Spleen (tissue), 11 donors: ENCODE measurements at regions not wholly inside any gene's neighbourhood (a gene's known extent, or its start where the extent isn't known, plus 50 kb on each side); places are given as distances from the start of the nearest gene placed in this dataset.

Experiments
- DNase-seq: peaks from one replicate; pipeline ENCODE4 v3.0.0-alpha.2; 2020
- H3K27ac ChIP-seq, 8 donors: fragments of 200-600 bp; sonication (generic) in 7 of 8; 1 replicate in 4 of 8; 2 replicates in 4 of 8; pipeline versions ENCODE4 v1.5.0 to v1.8.0; 2016 to 2021; ENCODE audit warnings: inconsistent platforms in 4 of 8, mild to moderate bottlenecking in 4 of 8, moderate library complexity in 1 of 8
- H3K27me3 ChIP-seq, 7 donors: fragments of 200-600 bp; sonication (generic) in 6 of 7; replicated peaks in 1 of 7; 1 replicate in 4 of 7; 2 replicates in 3 of 7; pipeline versions ENCODE4 v1.5.0 to v1.8.0; 2016 to 2021; ENCODE audit warnings: inconsistent platforms in 3 of 7, mild to moderate bottlenecking in 1 of 7
- H3K36me3 ChIP-seq, 6 donors: fragments of 200-600 bp; sonication (generic) in 5 of 6; 1 replicate in 4 of 6; 2 replicates in 2 of 6; pipeline versions ENCODE4 v1.5.0 to v1.8.0; 2016 to 2021; ENCODE audit warnings: inconsistent platforms in 2 of 6
- H3K4me1 ChIP-seq, 6 donors: fragments of 200-600 bp; sonication (generic) in 5 of 6; 1 replicate in 3 of 6; 2 replicates in 3 of 6; pipeline versions ENCODE4 v1.5.0 to v1.8.0; 2016 to 2021; ENCODE audit warnings: inconsistent platforms in 3 of 6
- H3K4me3 ChIP-seq, 8 donors: fragments of 200-600 bp; sonication (generic) in 7 of 8; 1 replicate in 4 of 8; 2 replicates in 4 of 8; pipeline versions ENCODE4 v1.5.0 to v1.8.0; 2016 to 2021; ENCODE audit warnings: inconsistent platforms in 4 of 8, mild to moderate bottlenecking in 4 of 8, moderate library complexity in 2 of 8
- H3K9me3 ChIP-seq, 8 donors: fragments of 200-600 bp; sonication (generic) in 7 of 8; 1 replicate in 4 of 8; 2 replicates in 4 of 8; pipeline versions ENCODE4 v1.5.0 to v1.8.0; 2016 to 2021; ENCODE audit warnings: inconsistent platforms in 4 of 8
- POLR2A ChIP-seq, 3 donors: fragments of 450-650 bp; IDR thresholded peaks; one replicate each; pipeline ENCODE4 v1.5.1; 2017; ENCODE audit warnings: antibody characterized with exemption in 3 of 3, mild to moderate bottlenecking in 1 of 3
- POLR2AphosphoS5 ChIP-seq, 3 donors: sonication (generic); formaldehyde crosslinking; IDR thresholded peaks; one replicate each; pipeline ENCODE4 v1.5.1; 2017; ENCODE audit warnings: antibody characterized with exemption in 3 of 3
- WGBS, 5 donors: extraction: QIAGEN DNeasy Blood & Tissue Kit in 3 of 5; methylation state at CpG; one replicate each; pipeline versions ENCODE4 v1.1.5 to v1.1.7; 2013 to 2018; 5-methylcytosine and 5-hydroxymethylcytosine counted together
- intact Hi-C: fragments of 100-400 bp; cut with DNase I; formaldehyde crosslinking; loops from one replicate; pipeline ENCODE4 v1.15.0; 2023; ENCODE audit warnings: low total_unique reads
- TF ChIP-seq, protein P1 (sequence below), 11 experiments: fragments of 200-600 bp in 7 of 11; fragments of 450-650 bp in 4 of 11; sonication (generic) in 4 of 11; IDR thresholded peaks in 8 of 11; conservative IDR thresholded peaks in 3 of 11; 1 replicate in 7 of 11; 2 replicates in 4 of 11; pipeline versions ENCODE4 v1.4.0 to v1.8.0; 2016 to 2021; ENCODE audit warnings: antibody characterized with exemption in 11 of 11, inconsistent platforms in 4 of 11, mild to moderate bottlenecking in 1 of 11
- donor health status: healthy with polysubstance abuse.
- donor health status: DM: no; HTN: no; CAD: no; lungs with moderate emphysema.
- donor health status: DM: no; HTN: no; CAD: no.
- donor health status: Bipolar disorder and iron deficiency.
- donor health status: healthy.
- donor health status: DM: no; HTN: no; CAD: no.
- donor health status: DM: yes; HTN: yes; CAD: no.

DNA sequence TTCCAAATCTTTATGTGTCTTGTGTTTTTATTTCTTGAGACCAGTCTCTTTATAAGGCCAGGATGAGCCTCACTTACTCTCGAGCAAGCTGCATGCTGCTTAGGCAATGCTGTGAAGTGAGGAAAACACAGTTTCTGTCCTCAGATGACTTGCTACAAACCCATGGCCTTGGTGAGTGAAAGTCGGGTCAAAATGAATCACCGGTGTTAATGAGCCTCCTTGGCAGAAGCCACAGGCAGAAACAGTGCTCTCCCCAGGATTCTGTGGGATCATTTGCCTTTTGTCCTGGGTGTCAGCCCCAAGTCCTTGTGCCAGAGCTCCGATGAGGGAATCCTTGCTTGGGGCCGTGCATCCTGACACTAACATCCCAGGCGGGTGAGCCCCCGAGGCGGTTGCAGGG lies 482.5 kb downstream of the QKI start:
- Histone ChIP-seq H3K27me3 (no peaks in the 10 kb centered on the region), H3K36me3 (no peaks in the 10 kb centered on the region), H3K4me3 (no peak overlapping the region), H3K27ac (no peak overlapping the region), H3K4me1 (no peaks in the 10 kb centered on the region), H3K9me3 (no peaks in the 10 kb centered on the region)
- intact Hi-C loops, result no loop called here
- WGBS, 5 donors, result 80 to 93% (median 86%) methylated on average over 8 of the region's 8 CpGs
- TF ChIP-seq POLR2A (IDR thresholded peaks at IDR 0.05) (no peak), POLR2AphosphoS5 (IDR thresholded peaks at IDR 0.05) (no peak)
- TF ChIP-seq, protein P1, sequence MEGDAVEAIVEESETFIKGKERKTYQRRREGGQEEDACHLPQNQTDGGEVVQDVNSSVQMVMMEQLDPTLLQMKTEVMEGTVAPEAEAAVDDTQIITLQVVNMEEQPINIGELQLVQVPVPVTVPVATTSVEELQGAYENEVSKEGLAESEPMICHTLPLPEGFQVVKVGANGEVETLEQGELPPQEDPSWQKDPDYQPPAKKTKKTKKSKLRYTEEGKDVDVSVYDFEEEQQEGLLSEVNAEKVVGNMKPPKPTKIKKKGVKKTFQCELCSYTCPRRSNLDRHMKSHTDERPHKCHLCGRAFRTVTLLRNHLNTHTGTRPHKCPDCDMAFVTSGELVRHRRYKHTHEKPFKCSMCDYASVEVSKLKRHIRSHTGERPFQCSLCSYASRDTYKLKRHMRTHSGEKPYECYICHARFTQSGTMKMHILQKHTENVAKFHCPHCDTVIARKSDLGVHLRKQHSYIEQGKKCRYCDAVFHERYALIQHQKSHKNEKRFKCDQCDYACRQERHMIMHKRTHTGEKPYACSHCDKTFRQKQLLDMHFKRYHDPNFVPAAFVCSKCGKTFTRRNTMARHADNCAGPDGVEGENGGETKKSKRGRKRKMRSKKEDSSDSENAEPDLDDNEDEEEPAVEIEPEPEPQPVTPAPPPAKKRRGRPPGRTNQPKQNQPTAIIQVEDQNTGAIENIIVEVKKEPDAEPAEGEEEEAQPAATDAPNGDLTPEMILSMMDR (IDR thresholded peaks at IDR 0.05 in 8 of 11, conservative IDR thresholded peaks at IDR 0.05 in 3 of 11), result no peak
- DNase-seq, result no peak

GRCh38 chr6:163895162-163895561 lies 480.6 kb downstream of the QKI start:
- DNase-seq, result no peak
- no peaks in the 10 kb centered on the region for H3K4me1 ChIP-seq

DNA sequence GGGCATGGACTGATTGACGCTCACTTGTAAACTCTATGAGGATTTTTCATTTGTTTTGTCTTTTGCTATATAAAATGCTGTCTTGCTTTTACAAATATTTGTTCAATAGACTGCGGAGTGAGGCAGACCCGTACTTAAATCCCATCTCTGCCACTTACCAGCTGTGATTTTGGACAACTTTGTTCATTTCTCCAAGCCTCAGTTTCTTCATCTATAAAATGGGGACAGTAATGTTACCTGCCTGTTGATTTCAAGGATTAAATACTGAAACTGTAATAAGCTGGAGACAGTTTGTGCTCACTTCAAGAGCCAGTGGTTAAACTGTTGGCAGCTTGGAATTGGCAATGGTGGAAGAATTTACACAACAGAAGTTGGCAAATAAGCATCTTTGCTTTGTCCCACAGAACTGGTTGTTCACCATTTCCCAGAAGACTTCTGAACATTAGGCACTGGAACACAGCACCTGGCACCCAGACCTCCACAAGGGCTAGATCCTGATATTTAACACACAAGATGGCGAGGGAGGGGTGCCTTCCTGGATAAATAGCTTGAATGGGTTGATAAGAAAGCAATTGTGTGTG lies 479.2 kb downstream of the QKI start:
- intact Hi-C loops, result no loop called here
- Histone ChIP-seq H3K4me1 (no peaks in the 10 kb centered on the region), H3K27ac (no peak overlapping the region), H3K36me3 (no peaks in the 10 kb centered on the region), H3K27me3 (no peaks in the 10 kb centered on the region), H3K9me3 (no peaks in the 10 kb centered on the region), H3K4me3 (no peak overlapping the region)
- no peak for DNase-seq
- 88 to 91% (median 91%) methylated on average over 4 of the region's 4 CpGs for whole genome bisulfite sequencing, 5 donors
- no peak for TF ChIP-seq POLR2A (IDR thresholded peaks at IDR 0.05)
- TF ChIP-seq, protein P1 (IDR thresholded peaks at IDR 0.05 in 8 of 11, conservative IDR thresholded peaks at IDR 0.05 in 3 of 11), result no peak
- TF ChIP-seq POLR2AphosphoS5 (IDR thresholded peaks at IDR 0.05), result no peak

More at GRCh38 chr6:163895162-163895561, 480.6 kb downstream of the QKI start:
- Histone ChIP-seq H3K27ac (no peak overlapping the region), H3K27me3 (no peaks in the 10 kb centered on the region), H3K36me3 (no peaks in the 10 kb centered on the region), H3K9me3 (no peaks in the 10 kb centered on the region), H3K4me3 (no peak overlapping the region)
- TF ChIP-seq POLR2AphosphoS5 (IDR thresholded peaks at IDR 0.05) (no peak), POLR2A (IDR thresholded peaks at IDR 0.05) (no peak)
- TF ChIP-seq, protein P1 (IDR thresholded peaks at IDR 0.05 in 8 of 11, conservative IDR thresholded peaks at IDR 0.05 in 3 of 11), result no peak
- intact Hi-C loops, result no loop called here

- TF ChIP-seq POLR2AphosphoS5 (IDR thresholded peaks at IDR 0.05), result no peak
- TF ChIP-seq, protein P1 (IDR thresholded peaks at IDR 0.05 in 8 of 11, conservative IDR thresholded peaks at IDR 0.05 in 3 of 11), result no peak
- no peak for TF ChIP-seq POLR2A (IDR thresholded peaks at IDR 0.05)
- no peak for DNase-seq
- Histone ChIP-seq H3K9me3 (no peaks in the 10 kb centered on the region), H3K27ac (no peak overlapping the region), H3K27me3 (no peaks in the 10 kb centered on the region), H3K36me3 (no peaks in the 10 kb centered on the region), H3K4me3 (no peak overlapping the region), H3K4me1 (no peaks in the 10 kb centered on the region)
- WGBS, 5 donors, result 84 to 90% (median 89%) methylated on average over 12 of the region's 12 CpGs
- intact Hi-C loops, result no loop called here
Observed at GRCh38 chr6:163892824-163893561, 478.5 kb downstream of the QKI start.
